Spleen (tissue), 7 donors: ENCODE measurements at regions not wholly inside any gene's neighbourhood (a gene's known extent, or its start where the extent isn't known, plus 50 kb on each side); places are given as distances from the start of the nearest gene placed in this dataset.

ENCODE experiments used
- POLR2AphosphoS5 ChIP-seq, 3 donors: sonication (generic); formaldehyde crosslinking; IDR thresholded peaks; one replicate each; pipeline ENCODE4 v1.5.1; 2017; ENCODE audit warnings: antibody characterized with exemption in 3 of 3
- TF ChIP-seq, protein P1 (sequence below), 11 experiments: fragments of 200-600 bp in 7 of 11; fragments of 450-650 bp in 4 of 11; sonication (generic) in 4 of 11; IDR thresholded peaks in 8 of 11; conservative IDR thresholded peaks in 3 of 11; 1 replicate in 7 of 11; 2 replicates in 4 of 11; pipeline versions ENCODE4 v1.4.0 to v1.8.0; 2016 to 2021; ENCODE audit warnings: antibody characterized with exemption in 11 of 11, inconsistent platforms in 4 of 11, mild to moderate bottlenecking in 1 of 11
- donor health status: DM: no; HTN: no; CAD: no; lungs with moderate emphysema.
- donor health status: DM: no; HTN: no; CAD: no.
- donor health status: DM: no; HTN: no; CAD: no.

DNA sequence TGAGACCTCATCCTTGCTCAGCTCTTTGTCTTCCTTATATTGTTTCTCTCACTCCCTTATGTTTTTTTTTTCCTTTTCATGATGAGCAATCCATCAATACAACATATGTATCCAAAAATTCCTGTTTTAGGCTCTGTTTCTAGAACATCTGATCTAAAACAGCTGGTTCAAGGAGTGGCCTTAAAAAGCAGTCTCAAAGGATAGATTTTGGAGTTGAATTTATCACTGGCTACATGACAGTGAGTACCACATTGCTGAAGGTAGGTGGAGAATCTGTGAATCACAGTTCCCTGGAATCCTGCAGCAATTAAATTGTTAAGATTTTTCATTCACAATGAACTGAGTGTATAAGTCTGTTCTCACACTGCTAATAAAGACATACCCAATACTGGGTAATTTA is 155.8 kb upstream of the ADAMTS5 start:
- TF ChIP-seq, protein P1, sequence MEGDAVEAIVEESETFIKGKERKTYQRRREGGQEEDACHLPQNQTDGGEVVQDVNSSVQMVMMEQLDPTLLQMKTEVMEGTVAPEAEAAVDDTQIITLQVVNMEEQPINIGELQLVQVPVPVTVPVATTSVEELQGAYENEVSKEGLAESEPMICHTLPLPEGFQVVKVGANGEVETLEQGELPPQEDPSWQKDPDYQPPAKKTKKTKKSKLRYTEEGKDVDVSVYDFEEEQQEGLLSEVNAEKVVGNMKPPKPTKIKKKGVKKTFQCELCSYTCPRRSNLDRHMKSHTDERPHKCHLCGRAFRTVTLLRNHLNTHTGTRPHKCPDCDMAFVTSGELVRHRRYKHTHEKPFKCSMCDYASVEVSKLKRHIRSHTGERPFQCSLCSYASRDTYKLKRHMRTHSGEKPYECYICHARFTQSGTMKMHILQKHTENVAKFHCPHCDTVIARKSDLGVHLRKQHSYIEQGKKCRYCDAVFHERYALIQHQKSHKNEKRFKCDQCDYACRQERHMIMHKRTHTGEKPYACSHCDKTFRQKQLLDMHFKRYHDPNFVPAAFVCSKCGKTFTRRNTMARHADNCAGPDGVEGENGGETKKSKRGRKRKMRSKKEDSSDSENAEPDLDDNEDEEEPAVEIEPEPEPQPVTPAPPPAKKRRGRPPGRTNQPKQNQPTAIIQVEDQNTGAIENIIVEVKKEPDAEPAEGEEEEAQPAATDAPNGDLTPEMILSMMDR (IDR thresholded peaks at IDR 0.05 in 8 of 11, conservative IDR thresholded peaks at IDR 0.05 in 3 of 11), result no peak
- TF ChIP-seq POLR2AphosphoS5 (IDR thresholded peaks at IDR 0.05), result no peak
